Epithelial cell of prostate (primary cell): ENCODE measurements at regions not wholly inside any gene's neighbourhood (a gene's known extent, or its start where the extent isn't known, plus 50 kb on each side); places are given as distances from the start of the nearest gene placed in this dataset.

Experiments used
- DNase-seq: peaks from one replicate; pipeline ENCODE4 v3.0.0-alpha.2; 2011; ENCODE audit warnings: low read depth, low spot score
- H3K27ac ChIP-seq: fragments of 450-650 bp; 2 replicates; pipeline ENCODE4 v1.5.1; 2017; ENCODE audit warnings: mild to moderate bottlenecking

GRCh38 chr5:124566875-124567450 lies 179.5 kb downstream of the ZNF608 start:
- no peak overlapping the region for H3K27ac ChIP-seq
- no peak for DNase-seq

DNA sequence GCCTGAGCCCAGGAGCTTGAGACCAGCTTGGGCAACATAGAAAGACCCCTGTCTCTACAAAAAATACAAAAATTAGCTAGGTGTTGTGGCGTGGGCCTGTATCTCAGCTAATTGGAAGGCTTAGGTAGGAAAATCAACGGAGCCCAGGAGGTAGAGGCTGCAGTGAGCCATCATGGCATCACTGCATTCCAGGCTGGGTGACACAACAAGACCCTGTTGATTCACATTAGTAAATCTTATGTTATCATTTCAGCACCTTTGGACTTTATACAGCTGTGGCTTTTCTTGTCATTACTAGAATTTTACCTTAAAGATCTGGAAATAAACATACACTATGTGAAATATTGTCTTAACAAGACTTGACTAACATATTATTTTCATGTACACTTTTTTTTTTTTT lies 185.0 kb downstream of the ZNF608 start:
- no peak for DNase-seq

GRCh38 chr5:124560370-124560769 lies 186.1 kb downstream of the ZNF608 start:
- H3K27ac ChIP-seq: no peak overlapping the region
- DNase-seq: no peak

More for the DNA sequence above, 185.0 kb downstream of the ZNF608 start:
- H3K27ac ChIP-seq: no peak overlapping the region

GRCh38 chr5:124557761-124558160 lies 188.7 kb downstream of the ZNF608 start:
- H3K27ac ChIP-seq: no peak overlapping the region
- no peak for DNase-seq

- no peak overlapping the region for H3K27ac ChIP-seq
Measured at GRCh38 chr5:124554746-124555578, 191.5 kb downstream of the ZNF608 start.

GRCh38 chr5:124553911-124554310 lies 192.5 kb downstream of the ZNF608 start:
- no peak for DNase-seq
- no peak overlapping the region for H3K27ac ChIP-seq

More at GRCh38 chr5:124554746-124555578, 191.5 kb downstream of the ZNF608 start:
- DNase-seq: no peak

- no peak overlapping the region for H3K27ac ChIP-seq
- no peak for DNase-seq
Measured at GRCh38 chr5:124552526-124552925, 193.9 kb downstream of the ZNF608 start.

DNA sequence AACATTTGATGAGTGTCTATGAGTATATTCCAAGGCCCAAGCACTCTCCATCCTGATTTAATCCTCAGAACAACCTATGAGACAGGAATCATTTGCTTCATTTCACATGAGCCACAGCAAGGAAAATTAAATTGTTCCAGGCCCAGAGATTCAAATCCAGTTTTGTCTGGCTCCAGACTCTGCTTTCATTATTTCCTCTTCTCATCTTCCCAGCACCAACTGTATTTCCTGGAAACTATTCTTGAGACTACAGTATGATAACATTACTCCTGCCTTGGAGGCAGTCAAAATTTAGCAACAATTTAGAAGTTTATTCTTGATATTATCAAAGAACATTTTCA lies 194.5 kb downstream of the ZNF608 start:
- DNase-seq: no peak
- H3K27ac ChIP-seq: no peak overlapping the region

GRCh38 chr5:124550731-124551130 lies 195.7 kb downstream of the ZNF608 start:
- DNase-seq: no peak
- H3K27ac ChIP-seq: no peak overlapping the region

DNA sequence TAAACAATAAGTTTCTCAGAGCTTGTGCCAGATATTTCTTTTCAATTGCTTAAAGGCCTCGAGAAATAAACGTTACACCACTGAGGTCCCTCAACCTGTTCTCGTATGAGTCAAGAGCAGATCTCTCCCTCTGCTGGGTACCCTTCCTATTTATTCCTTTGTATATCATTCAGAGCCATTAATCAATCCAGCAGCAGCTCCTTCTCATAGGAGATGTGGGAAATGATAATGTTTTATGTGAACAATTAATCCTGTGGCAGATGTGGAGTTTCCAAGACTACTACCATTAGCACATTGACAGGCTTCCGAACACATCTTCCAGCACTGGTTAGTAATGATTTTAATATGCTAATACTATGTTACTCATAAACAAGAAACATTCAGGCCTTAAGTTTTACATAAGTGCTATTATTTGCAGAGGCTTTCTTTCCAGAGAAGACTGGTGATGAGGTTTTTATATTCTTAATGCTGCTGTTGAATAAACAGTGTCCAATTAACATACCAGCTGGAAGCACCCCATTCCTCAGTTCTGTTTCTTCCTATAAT lies 196.5 kb downstream of the ZNF608 start:
- H3K27ac ChIP-seq: no peak overlapping the region
- no peak for DNase-seq

GRCh38 chr5:124546643-124547042 lies 199.8 kb downstream of the ZNF608 start:
- no peak overlapping the region for H3K27ac ChIP-seq
- DNase-seq: no peak

GRCh38 chr5:124544366-124545055 lies 201.9 kb downstream of the ZNF608 start:
- peak; percentile 20 for DNase-seq
- no peak overlapping the region for H3K27ac ChIP-seq

GRCh38 chr5:124538931-124539330 lies 207.5 kb downstream of the ZNF608 start:
- no peak for DNase-seq
- no peak overlapping the region for H3K27ac ChIP-seq

DNA sequence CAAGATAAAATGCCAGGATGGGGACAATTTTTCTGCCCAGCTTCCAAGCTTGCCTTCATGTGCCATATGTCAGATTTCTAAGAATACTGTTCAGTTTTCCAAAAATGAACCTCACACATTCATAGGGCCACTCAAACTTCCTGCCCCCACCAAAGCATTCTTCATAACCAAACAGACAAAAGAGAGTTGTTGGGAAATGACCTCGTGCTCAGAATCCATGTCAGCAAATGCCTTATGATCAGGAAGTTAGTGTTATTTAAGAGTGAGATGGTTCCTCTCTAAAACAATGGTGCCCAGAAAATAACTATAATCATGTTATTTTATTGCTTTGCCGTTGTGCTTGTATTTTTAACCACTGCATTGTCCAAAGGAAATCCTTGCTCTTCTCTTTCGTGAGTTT lies 208.2 kb downstream of the ZNF608 start:
- DNase-seq: no peak

GRCh38 chr5:124537522-124537921 lies 208.9 kb downstream of the ZNF608 start:
- no peak for DNase-seq
- no peak overlapping the region for H3K27ac ChIP-seq

More for the DNA sequence above, 208.2 kb downstream of the ZNF608 start:
- H3K27ac ChIP-seq: no peak overlapping the region

DNA sequence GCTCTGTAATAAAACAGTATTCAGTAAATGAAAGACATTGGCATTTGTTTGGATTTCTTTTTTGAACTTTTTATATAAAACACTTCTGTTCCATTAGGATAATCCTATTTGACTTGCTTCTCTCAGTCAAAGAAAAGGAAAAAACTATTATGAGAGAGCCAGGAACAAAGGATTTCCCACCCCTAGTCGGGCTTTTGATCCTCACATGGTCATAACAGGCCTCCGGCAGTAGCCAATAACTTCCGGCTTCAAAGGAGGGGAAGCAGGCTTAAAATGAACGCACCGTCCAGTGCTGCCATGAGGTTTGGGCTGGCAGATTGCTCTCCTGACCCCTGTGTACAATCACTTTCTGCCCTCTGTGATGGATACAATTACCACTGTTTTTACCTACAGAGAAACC lies 209.3 kb downstream of the ZNF608 start:
- H3K27ac ChIP-seq: no peak overlapping the region
- DNase-seq: no peak

DNA sequence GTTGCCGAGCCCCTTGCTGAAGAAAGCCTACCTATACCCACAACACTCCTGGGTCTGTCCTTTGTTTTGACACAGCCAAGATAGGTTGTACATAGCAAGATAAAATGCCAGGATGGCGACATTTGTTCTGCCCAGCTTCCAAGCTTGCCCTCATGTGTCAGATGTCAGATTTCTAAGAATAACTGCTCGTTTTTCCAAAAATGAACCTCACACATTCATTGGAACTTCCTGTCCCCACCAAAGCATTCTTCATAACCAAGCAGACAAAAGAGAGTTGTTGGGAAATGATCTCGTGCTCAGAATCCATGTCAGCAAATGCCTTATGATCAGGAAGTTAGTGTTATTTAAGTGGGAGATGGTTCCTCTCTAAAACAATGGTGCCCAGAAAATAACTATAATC lies 210.1 kb downstream of the ZNF608 start:
- DNase-seq: no peak
- H3K27ac ChIP-seq: no peak overlapping the region

GRCh38 chr5:124530916-124531315 lies 215.5 kb downstream of the ZNF608 start:
- H3K27ac ChIP-seq: no peak overlapping the region
- no peak for DNase-seq

GRCh38 chr5:124528838-124529237 lies 217.6 kb downstream of the ZNF608 start:
- no peak for DNase-seq
- no peak overlapping the region for H3K27ac ChIP-seq

- H3K27ac ChIP-seq: no peak overlapping the region
- DNase-seq: no peak
Measured at GRCh38 chr5:124527220-124527991, 219.0 kb downstream of the ZNF608 start.
